ENCODE measurements at regions not wholly inside any gene's neighbourhood (a gene's known extent, or its start where the extent isn't known, plus 50 kb on each side); places are given as distances from the start of the nearest gene placed in this dataset.

DNA sequence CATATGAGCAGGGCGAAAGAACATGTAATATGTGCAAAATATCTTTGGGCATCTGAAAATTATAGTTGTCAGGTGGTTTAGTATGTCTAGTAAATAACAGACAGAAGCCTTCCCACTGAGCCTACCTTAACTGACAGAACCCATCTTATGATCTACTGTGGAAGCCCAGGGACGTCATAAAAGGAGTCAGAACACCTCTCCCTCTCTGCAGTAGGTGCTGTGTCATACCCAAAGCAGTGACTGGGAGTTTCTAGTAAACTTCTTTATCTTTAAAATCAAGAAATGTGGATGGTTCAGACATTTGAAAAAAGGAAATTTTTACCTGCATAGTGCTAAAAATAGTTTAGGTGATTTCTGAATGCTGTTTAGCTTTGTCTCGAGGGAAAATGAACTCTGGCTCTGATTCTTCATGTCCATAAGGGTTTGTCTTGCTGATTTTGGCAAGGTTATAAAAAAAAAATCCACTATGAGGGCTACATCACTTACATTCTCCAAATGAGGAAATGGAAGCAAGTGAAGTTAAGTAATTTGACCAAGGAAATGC, 104.0 kb downstream of the NUDT12 start:
- Histone ChIP-seq H4K8ac (ENCODE audit: low read depth, low read length) (no peak overlapping the region), H3K27me3 (ENCODE audit: insufficient read depth, low read length, poor library complexity) (no peaks in the 10 kb centered on the region), H3K4me3 (ENCODE audit: low read length) (no peak overlapping the region), H2BK120ac (ENCODE audit: low read depth, low read length) (no peak overlapping the region), H3K79me1 (ENCODE audit: low read length) (no peaks in the 10 kb centered on the region), H3K79me2 (ENCODE audit: control insufficient read depth, insufficient read depth, low read length) (no peaks in the 10 kb centered on the region), H3K9ac (ENCODE audit: low read length) (no peak overlapping the region), H3K23ac (ENCODE audit: low read length) (no peak overlapping the region), H3K56ac (ENCODE audit: low read length) (no peak overlapping the region), H2BK5ac (ENCODE audit: low read length) (no peak overlapping the region), H3K4me1 (ENCODE audit: control insufficient read depth, low read depth, low read length) (no peaks in the 10 kb centered on the region), H3K4me2 (ENCODE audit: low read length) (no peak overlapping the region), H4K5ac (ENCODE audit: low read length) (no peak overlapping the region), H2AK5ac (ENCODE audit: low read length) (no peak overlapping the region), H3K4ac (ENCODE audit: low read depth, low read length) (no peak overlapping the region), H3K27ac (ENCODE audit: low read depth, low read length) (no peak overlapping the region), H3K36me3 (ENCODE audit: control insufficient read depth, insufficient read depth, low read length) (no peaks in the 10 kb centered on the region), H2BK15ac (replicated peaks; ENCODE audit: low read depth) (no peak overlapping the region), H3K18ac (ENCODE audit: low read length) (no peak overlapping the region)
- no CpG with 5 or more reads among the region's 3 CpGs for WGBS (ENCODE audit: extremely low coverage, insufficient coverage, low lambda C conversion rate)
- DNase-seq, result no peak

DNA sequence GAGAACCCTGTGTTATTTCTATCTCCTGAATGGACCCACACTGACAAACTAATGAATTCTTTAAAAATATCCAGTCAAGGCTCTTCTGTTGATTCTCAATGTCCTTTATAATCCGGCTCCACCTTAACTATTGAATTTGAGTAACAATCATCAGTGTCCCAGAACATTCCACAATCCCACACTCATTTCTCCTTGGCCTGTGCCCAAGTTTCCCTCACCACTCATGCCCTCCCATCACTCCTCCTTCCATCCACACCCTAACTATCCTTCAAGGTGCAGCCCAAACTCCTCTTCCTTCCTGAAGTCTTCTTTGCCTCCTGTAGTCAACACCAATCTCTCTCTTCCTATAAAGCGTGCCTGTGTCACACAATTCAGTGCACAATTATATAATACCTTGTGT, 106.1 kb downstream of the NUDT12 start:
- Histone ChIP-seq H3K27ac (ENCODE audit: low read depth, low read length) (no peak overlapping the region), H3K4me3 (ENCODE audit: low read length) (no peak overlapping the region), H3K4me2 (ENCODE audit: low read length) (no peak overlapping the region), H3K27me3 (ENCODE audit: insufficient read depth, low read length, poor library complexity) (no peaks in the 10 kb centered on the region), H3K56ac (ENCODE audit: low read length) (no peak overlapping the region), H3K4me1 (ENCODE audit: control insufficient read depth, low read depth, low read length) (no peaks in the 10 kb centered on the region), H2BK120ac (ENCODE audit: low read depth, low read length) (no peak overlapping the region), H2BK5ac (ENCODE audit: low read length) (no peak overlapping the region), H2AK5ac (ENCODE audit: low read length) (no peak overlapping the region), H3K79me2 (ENCODE audit: control insufficient read depth, insufficient read depth, low read length) (no peaks in the 10 kb centered on the region), H3K36me3 (ENCODE audit: control insufficient read depth, insufficient read depth, low read length) (no peaks in the 10 kb centered on the region), H2BK15ac (replicated peaks; ENCODE audit: low read depth) (no peak overlapping the region), H3K4ac (ENCODE audit: low read depth, low read length) (no peak overlapping the region), H4K8ac (ENCODE audit: low read depth, low read length) (no peak overlapping the region), H4K5ac (ENCODE audit: low read length) (no peak overlapping the region), H3K9ac (ENCODE audit: low read length) (no peak overlapping the region), H3K23ac (ENCODE audit: low read length) (no peak overlapping the region), H3K18ac (ENCODE audit: low read length) (no peak overlapping the region), H3K79me1 (ENCODE audit: low read length) (no peaks in the 10 kb centered on the region)
- WGBS (ENCODE audit: extremely low coverage, insufficient coverage, low lambda C conversion rate), result no CpG with 5 or more reads among the region's 2 CpGs
- no peak for DNase-seq

GRCh38 chr5:103455796-103456195, 106.8 kb downstream of the NUDT12 start:
- WGBS (ENCODE audit: extremely low coverage, insufficient coverage, low lambda C conversion rate), result no CpG with 5 or more reads among the region's 2 CpGs
- H3K9ac ChIP-seq (ENCODE audit: low read length), result no peak overlapping the region
- H3K27me3 ChIP-seq (ENCODE audit: insufficient read depth, low read length, poor library complexity), result no peaks in the 10 kb centered on the region
- H2AK5ac ChIP-seq (ENCODE audit: low read length), result no peak overlapping the region
- no peak overlapping the region for H2BK15ac ChIP-seq (replicated peaks; ENCODE audit: low read depth)
- no peak overlapping the region for H3K4ac ChIP-seq (ENCODE audit: low read depth, low read length)
- H3K4me1 ChIP-seq (ENCODE audit: control insufficient read depth, low read depth, low read length), result no peaks in the 10 kb centered on the region
- no peak overlapping the region for H3K23ac ChIP-seq (ENCODE audit: low read length)
- no peaks in the 10 kb centered on the region for H3K36me3 ChIP-seq (ENCODE audit: control insufficient read depth, insufficient read depth, low read length)
- H3K18ac ChIP-seq (ENCODE audit: low read length), result no peak overlapping the region
- H3K56ac ChIP-seq (ENCODE audit: low read length), result no peak overlapping the region
- no peak overlapping the region for H4K5ac ChIP-seq (ENCODE audit: low read length)
- no peak overlapping the region for H3K4me3 ChIP-seq (ENCODE audit: low read length)
- no peak overlapping the region for H3K4me2 ChIP-seq (ENCODE audit: low read length)
- no peak overlapping the region for H4K8ac ChIP-seq (ENCODE audit: low read depth, low read length)
- DNase-seq, result no peak
- H2BK120ac ChIP-seq (ENCODE audit: low read depth, low read length), result no peak overlapping the region
- no peak overlapping the region for H2BK5ac ChIP-seq (ENCODE audit: low read length)
- H3K79me2 ChIP-seq (ENCODE audit: control insufficient read depth, insufficient read depth, low read length), result no peaks in the 10 kb centered on the region
- no peak overlapping the region for H3K27ac ChIP-seq (ENCODE audit: low read depth, low read length)
- no peaks in the 10 kb centered on the region for H3K79me1 ChIP-seq (ENCODE audit: low read length)

- Histone ChIP-seq H2BK120ac (ENCODE audit: low read depth, low read length) (no peak overlapping the region), H2BK5ac (ENCODE audit: low read length) (no peak overlapping the region)
- WGBS (ENCODE audit: extremely low coverage, insufficient coverage, low lambda C conversion rate), result no CpG with 5 or more reads among the region's 2 CpGs
Measured at GRCh38 chr5:103454770-103455169, 107.8 kb downstream of the NUDT12 start.

GRCh38 chr5:103452666-103453065, 109.9 kb downstream of the NUDT12 start:
- DNase-seq, result no peak
- Histone ChIP-seq H3K4ac (ENCODE audit: low read depth, low read length) (no peak overlapping the region), H3K18ac (ENCODE audit: low read length) (no peak overlapping the region), H2BK5ac (ENCODE audit: low read length) (no peak overlapping the region), H3K23ac (ENCODE audit: low read length) (no peak overlapping the region), H3K79me1 (ENCODE audit: low read length) (no peaks in the 10 kb centered on the region), H3K27ac (ENCODE audit: low read depth, low read length) (no peak overlapping the region), H3K27me3 (ENCODE audit: insufficient read depth, low read length, poor library complexity) (no peaks in the 10 kb centered on the region), H3K36me3 (ENCODE audit: control insufficient read depth, insufficient read depth, low read length) (no peaks in the 10 kb centered on the region), H2BK120ac (ENCODE audit: low read depth, low read length) (no peak overlapping the region), H3K9ac (ENCODE audit: low read length) (no peak overlapping the region), H3K56ac (ENCODE audit: low read length) (no peak overlapping the region), H4K5ac (ENCODE audit: low read length) (no peak overlapping the region), H2BK15ac (replicated peaks; ENCODE audit: low read depth) (no peak overlapping the region), H3K79me2 (ENCODE audit: control insufficient read depth, insufficient read depth, low read length) (no peaks in the 10 kb centered on the region), H4K8ac (ENCODE audit: low read depth, low read length) (no peak overlapping the region), H3K4me1 (ENCODE audit: control insufficient read depth, low read depth, low read length) (no peaks in the 10 kb centered on the region), H2AK5ac (ENCODE audit: low read length) (no peak overlapping the region), H3K4me3 (ENCODE audit: low read length) (no peak overlapping the region), H3K4me2 (ENCODE audit: low read length) (no peak overlapping the region)
- WGBS (ENCODE audit: extremely low coverage, insufficient coverage, low lambda C conversion rate), result no CpG with 5 or more reads among the region's 1 CpG

More at GRCh38 chr5:103454770-103455169, 107.8 kb downstream of the NUDT12 start:
- Histone ChIP-seq H4K5ac (ENCODE audit: low read length) (no peak overlapping the region), H3K4me2 (ENCODE audit: low read length) (no peak overlapping the region), H4K8ac (ENCODE audit: low read depth, low read length) (no peak overlapping the region), H3K27ac (ENCODE audit: low read depth, low read length) (no peak overlapping the region), H3K9ac (ENCODE audit: low read length) (no peak overlapping the region), H3K56ac (ENCODE audit: low read length) (no peak overlapping the region), H3K36me3 (ENCODE audit: control insufficient read depth, insufficient read depth, low read length) (no peaks in the 10 kb centered on the region), H3K23ac (ENCODE audit: low read length) (no peak overlapping the region), H3K4me3 (ENCODE audit: low read length) (no peak overlapping the region), H3K4me1 (ENCODE audit: control insufficient read depth, low read depth, low read length) (no peaks in the 10 kb centered on the region), H2BK15ac (replicated peaks; ENCODE audit: low read depth) (no peak overlapping the region), H3K4ac (ENCODE audit: low read depth, low read length) (no peak overlapping the region), H2AK5ac (ENCODE audit: low read length) (no peak overlapping the region), H3K79me2 (ENCODE audit: control insufficient read depth, insufficient read depth, low read length) (no peaks in the 10 kb centered on the region), H3K27me3 (ENCODE audit: insufficient read depth, low read length, poor library complexity) (no peaks in the 10 kb centered on the region), H3K79me1 (ENCODE audit: low read length) (no peaks in the 10 kb centered on the region), H3K18ac (ENCODE audit: low read length) (no peak overlapping the region)
- DNase-seq, result no peak

- no peak overlapping the region for H3K9ac ChIP-seq (ENCODE audit: low read length)
- no peak overlapping the region for H3K23ac ChIP-seq (ENCODE audit: low read length)
- H3K27ac ChIP-seq (ENCODE audit: low read depth, low read length), result no peak overlapping the region
- no peak overlapping the region for H4K5ac ChIP-seq (ENCODE audit: low read length)
- no peak overlapping the region for H2BK5ac ChIP-seq (ENCODE audit: low read length)
- no peak overlapping the region for H3K4me2 ChIP-seq (ENCODE audit: low read length)
- no peak overlapping the region for H4K8ac ChIP-seq (ENCODE audit: low read depth, low read length)
- no peak overlapping the region for H2AK5ac ChIP-seq (ENCODE audit: low read length)
- H3K56ac ChIP-seq (ENCODE audit: low read length), result no peak overlapping the region
- no peak overlapping the region for H3K18ac ChIP-seq (ENCODE audit: low read length)
- no peak overlapping the region for H3K4me3 ChIP-seq (ENCODE audit: low read length)
- no peaks in the 10 kb centered on the region for H3K79me1 ChIP-seq (ENCODE audit: low read length)
- no peak overlapping the region for H2BK120ac ChIP-seq (ENCODE audit: low read depth, low read length)
- DNase-seq, result no peak
- H2BK15ac ChIP-seq (replicated peaks; ENCODE audit: low read depth), result no peak overlapping the region
- no CpG with 5 or more reads among the region's 4 CpGs for WGBS (ENCODE audit: extremely low coverage, insufficient coverage, low lambda C conversion rate)
- no peaks in the 10 kb centered on the region for H3K79me2 ChIP-seq (ENCODE audit: control insufficient read depth, insufficient read depth, low read length)
- no peaks in the 10 kb centered on the region for H3K36me3 ChIP-seq (ENCODE audit: control insufficient read depth, insufficient read depth, low read length)
- no peak overlapping the region for H3K4ac ChIP-seq (ENCODE audit: low read depth, low read length)
- H3K4me1 ChIP-seq (ENCODE audit: control insufficient read depth, low read depth, low read length), result no peaks in the 10 kb centered on the region
- H3K27me3 ChIP-seq (ENCODE audit: insufficient read depth, low read length, poor library complexity), result no peaks in the 10 kb centered on the region
Measured at GRCh38 chr5:103452089-103452488, 110.5 kb downstream of the NUDT12 start.

Measured in mesendoderm (in vitro differentiated cells).